ENCODE measurements at regions not wholly inside any gene's neighbourhood (a gene's known extent, or its start where the extent isn't known, plus 50 kb on each side); places are given as distances from the start of the nearest gene placed in this dataset.

- no peak for DNase-seq (ENCODE audit: low spot score)
These were observed 514.9 kb upstream of the PROK2 start for GRCh38 chr3:72299823-72300222.

GRCh38 chr3:72299321-72299802 is 514.4 kb upstream of the PROK2 start:
- no peak for DNase-seq (ENCODE audit: low spot score)

GRCh38 chr3:72298201-72299152 is 513.5 kb upstream of the PROK2 start:
- no peak for DNase-seq (ENCODE audit: low spot score)

- no peak for DNase-seq (ENCODE audit: low spot score)
These were observed 512.5 kb upstream of the PROK2 start for GRCh38 chr3:72297481-72297880.

GRCh38 chr3:72296477-72297111 is 511.6 kb upstream of the PROK2 start:
- DNase-seq (ENCODE audit: low spot score), result no peak

- no peak for DNase-seq (ENCODE audit: low spot score)
These were observed 511.1 kb upstream of the PROK2 start for GRCh38 chr3:72295962-72296450.

- DNase-seq (ENCODE audit: low spot score), result no peak
These were observed 510.5 kb upstream of the PROK2 start for GRCh38 chr3:72295276-72295961.

GRCh38 chr3:72290859-72291638 is 506.1 kb upstream of the PROK2 start:
- DNase-seq (ENCODE audit: low spot score), result no peak

GRCh38 chr3:72289692-72290071 is 504.7 kb upstream of the PROK2 start:
- no peak for DNase-seq (ENCODE audit: low spot score)

GRCh38 chr3:72288955-72289691 is 504.2 kb upstream of the PROK2 start:
- DNase-seq (ENCODE audit: low spot score), result no peak

GRCh38 chr3:72287956-72288355 is 503.0 kb upstream of the PROK2 start:
- no peak for DNase-seq (ENCODE audit: low spot score)

- no peak for DNase-seq (ENCODE audit: low spot score)
These were observed 500.6 kb upstream of the PROK2 start for GRCh38 chr3:72285502-72285901.

- DNase-seq (ENCODE audit: low spot score), result no peak
These were observed 499.5 kb upstream of the PROK2 start for GRCh38 chr3:72284471-72284870.

- DNase-seq (ENCODE audit: low spot score), result no peak
These were observed 498.0 kb upstream of the PROK2 start for GRCh38 chr3:72282918-72283317.

GRCh38 chr3:72281551-72281950 is 496.6 kb upstream of the PROK2 start:
- DNase-seq (ENCODE audit: low spot score), result no peak

- no peak for DNase-seq (ENCODE audit: low spot score)
These were observed 495.9 kb upstream of the PROK2 start for GRCh38 chr3:72280876-72281275.

GRCh38 chr3:72279631-72280041 is 494.7 kb upstream of the PROK2 start:
- no peak for DNase-seq (ENCODE audit: low spot score)

GRCh38 chr3:72279068-72279604 is 494.2 kb upstream of the PROK2 start:
- no peak for DNase-seq (ENCODE audit: low spot score)

- DNase-seq (ENCODE audit: low spot score), result no peak
These were observed 493.6 kb upstream of the PROK2 start for GRCh38 chr3:72278349-72279067.

GRCh38 chr3:72277710-72278109 is 492.8 kb upstream of the PROK2 start:
- DNase-seq (ENCODE audit: low spot score), result no peak

Measured in HuH-7.5 (cell line).